HUES48 (cell line): ENCODE measurements at regions not wholly inside any gene's neighbourhood (a gene's known extent, or its start where the extent isn't known, plus 50 kb on each side); places are given as distances from the start of the nearest gene placed in this dataset.

Source experiments
- H3K27ac ChIP-seq: one replicate; pipeline ENCODE4 v1.7.0; 2013; ENCODE audit warnings: low read depth, low read length, inconsistent platforms
- H3K27me3 ChIP-seq: 2 replicates; pipeline ENCODE4 v1.6.1; 2013; ENCODE audit warnings: mild to moderate bottlenecking, low read length; ENCODE audit not compliant: control insufficient read depth, insufficient read depth
- H3K36me3 ChIP-seq: 2 replicates; pipeline ENCODE4 v1.6.1; 2013; ENCODE audit warnings: low read length; ENCODE audit not compliant: control insufficient read depth, insufficient read depth
- H3K4me1 ChIP-seq: 2 replicates; pipeline ENCODE4 v1.6.1; 2013; ENCODE audit warnings: mild to moderate bottlenecking, low read length; ENCODE audit not compliant: control insufficient read depth, insufficient read depth
- H3K4me3 ChIP-seq: 2 replicates; pipeline ENCODE4 v1.5.1; 2013; ENCODE audit warnings: mild to moderate bottlenecking, low read depth, low read length
- H3K9ac ChIP-seq: 2 replicates; pipeline ENCODE4 v1.6.1; 2013; ENCODE audit warnings: mild to moderate bottlenecking, low read depth, low read length, moderate library complexity
- H3K9me3 ChIP-seq: 2 replicates; pipeline ENCODE4 v1.6.1; 2013; ENCODE audit warnings: low read length; ENCODE audit not compliant: control insufficient read depth, insufficient read depth

DNA sequence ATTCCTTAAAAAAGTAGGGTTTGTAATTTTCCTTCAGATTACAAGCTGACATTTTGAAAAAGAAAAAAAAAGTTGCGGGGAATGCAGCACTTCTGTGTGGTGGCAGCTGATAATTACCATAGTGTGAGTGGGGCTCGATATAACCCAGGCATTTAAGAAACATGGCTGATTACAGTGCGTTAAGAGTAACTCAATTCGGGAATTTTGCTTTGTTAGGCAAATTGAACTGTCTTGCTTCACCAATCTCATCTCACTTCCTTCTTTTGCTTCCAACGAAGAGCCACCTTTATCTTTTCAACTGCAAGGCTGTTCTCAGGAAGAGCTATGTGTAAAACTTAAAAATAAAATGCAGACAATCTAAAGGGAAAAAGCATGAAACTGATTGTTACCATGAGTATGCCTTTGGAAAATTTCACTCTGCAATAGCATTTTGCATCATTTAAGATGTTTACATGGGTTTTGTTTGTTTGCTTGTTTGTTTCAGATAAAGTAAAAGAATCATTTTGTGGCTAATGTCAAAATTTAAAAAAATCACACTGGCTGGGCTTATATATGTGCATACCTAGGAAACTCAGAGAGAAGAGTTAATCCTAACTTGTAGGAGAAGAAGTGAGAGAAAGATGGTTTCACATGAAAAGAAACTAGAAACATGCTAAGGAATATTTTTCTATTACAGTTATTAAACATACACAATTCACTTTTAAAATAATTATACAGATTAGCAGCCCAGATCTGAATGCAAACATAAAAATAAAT is 295.9 kb upstream of the ATP2B1 start:
- H3K9ac ChIP-seq, result no peak overlapping the region
- H3K27me3 ChIP-seq, result no peaks in the 10 kb centered on the region
- H3K27ac ChIP-seq, result no peak overlapping the region
- H3K4me1 ChIP-seq, result peaks cover 17% of the 10 kb centered on the region; the same call in 1 of the 2 replicates
- no peaks in the 10 kb centered on the region for H3K9me3 ChIP-seq
- no peaks in the 10 kb centered on the region for H3K36me3 ChIP-seq
- H3K4me3 ChIP-seq, result no peak overlapping the region

DNA sequence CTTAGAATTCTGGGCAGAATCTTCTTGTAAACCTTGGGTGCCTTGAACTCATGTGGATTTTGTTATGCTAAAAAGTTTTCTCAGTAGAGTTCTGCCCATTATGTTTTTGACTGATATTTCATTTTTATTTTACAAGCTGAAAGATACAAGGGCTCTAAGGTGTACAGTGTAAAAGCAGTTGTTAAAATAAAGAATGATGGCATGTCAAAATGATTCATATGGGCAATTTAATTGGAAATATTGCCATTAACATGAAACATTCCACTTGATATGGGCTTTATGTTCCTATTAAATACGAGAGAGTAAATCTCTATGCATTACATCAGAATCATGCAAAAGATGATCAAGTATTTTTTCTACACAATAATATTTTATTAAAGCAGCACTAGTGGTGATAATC is 295.1 kb upstream of the ATP2B1 start:
- H3K4me1 ChIP-seq, result peaks cover 17% of the 10 kb centered on the region; the same call in 1 of the 2 replicates
- no peak overlapping the region for H3K4me3 ChIP-seq
- no peak overlapping the region for H3K27ac ChIP-seq
- no peaks in the 10 kb centered on the region for H3K36me3 ChIP-seq
- H3K9me3 ChIP-seq, result no peaks in the 10 kb centered on the region
- no peak overlapping the region for H3K9ac ChIP-seq
- no peaks in the 10 kb centered on the region for H3K27me3 ChIP-seq

DNA sequence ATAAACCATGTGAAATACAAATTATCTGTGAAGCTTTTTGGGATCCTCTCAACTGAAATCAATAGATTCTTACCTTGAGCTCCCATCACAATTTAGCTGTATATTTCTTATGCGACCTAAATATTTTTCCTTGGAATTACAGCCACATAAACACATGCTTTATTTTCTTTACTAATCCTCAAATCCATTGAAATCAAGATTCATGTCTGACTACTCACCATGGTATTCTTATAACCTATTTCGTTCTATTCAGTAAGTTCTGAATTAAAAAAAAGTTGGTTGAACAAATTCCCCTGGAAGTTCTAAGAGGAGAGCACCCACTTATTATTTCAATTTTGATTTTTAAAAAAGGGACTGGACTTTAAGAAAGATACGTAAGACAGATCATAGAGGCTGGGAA is 292.1 kb upstream of the ATP2B1 start:
- Histone ChIP-seq H3K9ac (no peak overlapping the region), H3K27ac (no peak overlapping the region), H3K4me1 (peaks cover 17% of the 10 kb centered on the region; the same call in 1 of the 2 replicates), H3K4me3 (no peak overlapping the region), H3K27me3 (no peaks in the 10 kb centered on the region), H3K36me3 (no peaks in the 10 kb centered on the region), H3K9me3 (no peaks in the 10 kb centered on the region)

DNA sequence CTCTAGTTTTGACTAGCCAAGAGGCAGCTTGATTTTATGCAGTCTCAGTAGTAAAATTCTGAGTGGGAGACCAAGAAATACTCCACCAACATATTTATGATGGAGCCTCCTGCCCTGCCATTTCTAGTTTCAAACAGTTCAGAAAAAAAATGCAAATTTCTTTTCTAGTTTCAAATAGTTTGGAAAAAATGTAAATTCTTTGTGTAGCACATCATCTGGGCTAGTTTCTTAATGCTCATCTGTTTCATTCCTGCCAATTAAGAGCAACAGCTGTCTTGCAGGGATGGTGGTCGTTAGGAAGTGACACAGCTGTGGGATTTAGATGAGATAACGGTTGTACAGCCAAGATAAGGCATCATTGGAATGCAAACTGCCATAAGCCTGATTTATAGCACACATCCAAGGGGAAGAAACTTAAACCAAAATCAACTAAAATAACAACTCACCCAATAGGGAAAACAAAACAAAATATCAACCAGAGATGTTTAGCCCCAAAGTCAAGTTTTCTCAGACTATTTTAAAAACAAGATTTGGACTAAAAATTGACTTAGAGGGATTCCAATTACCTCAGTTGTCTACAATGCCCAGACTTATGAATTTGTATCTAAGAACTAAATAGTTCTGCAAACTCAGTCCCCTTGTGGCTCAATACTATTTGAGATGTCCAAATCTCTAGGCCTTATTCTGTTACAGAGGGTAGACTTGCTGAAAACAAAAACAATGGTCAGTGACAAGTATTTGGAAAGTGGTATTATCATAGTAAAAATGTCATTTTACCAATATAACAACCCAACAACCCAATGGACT is 291.3 kb upstream of the ATP2B1 start:
- Histone ChIP-seq H3K9ac (no peak overlapping the region), H3K4me1 (peaks cover 17% of the 10 kb centered on the region; the same call in 1 of the 2 replicates), H3K9me3 (no peaks in the 10 kb centered on the region), H3K36me3 (no peaks in the 10 kb centered on the region), H3K4me3 (no peak overlapping the region), H3K27ac (no peak overlapping the region), H3K27me3 (no peaks in the 10 kb centered on the region)

DNA sequence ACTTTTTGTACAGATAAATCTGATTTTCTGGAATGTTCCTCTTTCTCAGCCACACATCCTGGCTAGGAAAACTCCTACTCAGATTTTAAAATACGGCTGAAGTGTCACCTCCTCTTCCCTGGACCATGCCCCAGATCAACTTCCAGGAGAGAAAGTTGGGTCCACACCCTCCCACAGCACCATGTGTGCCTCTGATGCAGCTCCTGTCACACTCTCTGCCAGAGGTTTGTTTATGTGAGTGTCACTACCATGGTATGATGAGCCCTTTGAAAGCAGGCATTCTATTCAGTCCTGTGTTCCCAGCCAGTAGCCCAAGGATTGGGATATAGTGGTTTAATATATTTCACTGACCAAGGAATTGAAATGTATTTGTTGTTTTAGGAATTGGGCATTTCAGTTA is 287.2 kb upstream of the ATP2B1 start:
- no peak overlapping the region for H3K27ac ChIP-seq
- H3K4me3 ChIP-seq, result no peak overlapping the region
- H3K9me3 ChIP-seq, result no peaks in the 10 kb centered on the region
- no peaks in the 10 kb centered on the region for H3K36me3 ChIP-seq
- H3K27me3 ChIP-seq, result no peaks in the 10 kb centered on the region
- H3K4me1 ChIP-seq, result no peaks in the 10 kb centered on the region; the same call in 1 of the 2 replicates
- no peak overlapping the region for H3K9ac ChIP-seq

DNA sequence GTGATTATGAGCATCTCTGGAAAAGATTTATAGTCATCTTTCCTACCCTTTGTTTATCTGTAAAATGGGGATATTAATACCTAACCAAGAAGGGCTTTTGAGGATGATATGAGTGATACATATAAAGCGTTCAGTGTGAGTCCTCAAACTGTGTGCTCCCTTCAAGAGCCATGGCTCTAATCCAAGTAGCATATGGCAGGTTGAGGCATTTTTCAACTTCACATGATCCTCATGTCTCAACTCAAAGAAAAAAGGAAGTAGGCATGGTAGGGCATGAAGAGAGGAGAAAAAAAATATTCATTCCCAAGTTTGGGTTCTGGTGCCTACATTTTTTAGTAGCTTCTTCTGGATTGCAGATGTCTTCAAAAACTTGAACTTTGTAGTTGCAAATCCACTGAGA is 286.3 kb upstream of the ATP2B1 start:
- Histone ChIP-seq H3K9me3 (no peaks in the 10 kb centered on the region), H3K27me3 (no peaks in the 10 kb centered on the region), H3K36me3 (no peaks in the 10 kb centered on the region), H3K9ac (no peak overlapping the region), H3K4me1 (no peaks in the 10 kb centered on the region; the same call in 1 of the 2 replicates), H3K4me3 (no peak overlapping the region), H3K27ac (no peak overlapping the region)

DNA sequence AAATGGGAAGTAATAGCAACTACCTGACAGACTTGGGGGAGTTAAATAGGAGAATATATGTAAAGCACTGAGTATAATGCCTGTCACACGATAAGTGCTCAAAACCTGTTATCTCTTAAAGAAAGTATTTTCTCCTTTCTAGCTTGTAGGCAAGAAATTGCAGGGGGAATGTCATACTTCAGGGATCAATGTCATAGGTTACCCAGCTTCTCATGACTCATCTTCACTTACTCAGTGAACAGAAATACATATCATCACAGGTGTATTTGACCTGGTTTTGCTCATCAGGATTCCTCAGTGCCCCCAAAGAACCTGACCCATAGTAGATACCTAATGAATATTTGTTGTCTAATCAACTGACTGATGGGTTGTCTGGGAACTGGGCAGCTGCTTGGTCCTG is 285.0 kb upstream of the ATP2B1 start:
- no peaks in the 10 kb centered on the region for H3K36me3 ChIP-seq
- H3K9ac ChIP-seq, result no peak overlapping the region
- H3K27ac ChIP-seq, result no peak overlapping the region
- H3K9me3 ChIP-seq, result no peaks in the 10 kb centered on the region
- H3K4me1 ChIP-seq, result no peaks in the 10 kb centered on the region; the same call in 1 of the 2 replicates
- no peak overlapping the region for H3K4me3 ChIP-seq
- H3K27me3 ChIP-seq, result no peaks in the 10 kb centered on the region

DNA sequence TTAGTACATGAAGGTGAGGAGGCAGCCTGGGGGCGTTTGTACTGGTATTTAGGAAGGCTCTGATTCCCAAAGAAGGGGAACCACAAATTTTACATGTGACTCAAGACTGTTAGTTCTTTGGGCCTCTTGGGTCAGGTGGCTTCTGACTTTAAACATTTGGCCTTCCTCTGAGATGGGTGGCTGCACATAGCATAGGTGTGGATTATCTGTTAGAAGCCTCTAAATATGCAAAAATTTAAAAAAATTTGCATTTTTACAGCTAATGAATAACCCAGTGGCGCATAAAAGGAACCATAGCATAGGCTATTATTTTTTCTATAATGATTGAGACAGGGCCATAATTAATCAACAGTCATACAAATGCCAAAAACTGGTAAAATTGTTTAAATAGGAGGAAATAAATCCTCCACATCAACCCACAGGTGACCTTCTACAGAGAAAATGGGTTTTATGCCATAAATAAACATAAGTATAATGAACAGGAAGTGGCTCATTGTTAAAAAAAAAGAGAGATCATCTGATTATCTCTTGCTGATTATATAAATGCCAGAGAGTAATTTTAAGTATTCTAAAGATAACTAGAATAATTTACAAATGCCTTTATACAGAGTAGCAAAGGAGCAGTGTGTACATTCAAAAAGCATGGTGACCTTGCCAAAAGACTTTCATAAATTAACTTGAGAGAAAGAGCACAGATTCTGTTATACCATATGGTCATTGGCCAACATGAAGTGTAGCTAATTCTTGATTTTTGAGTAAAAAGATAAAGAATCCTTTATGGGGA is 284.2 kb upstream of the ATP2B1 start:
- Histone ChIP-seq H3K27me3 (no peaks in the 10 kb centered on the region), H3K27ac (no peak overlapping the region), H3K4me3 (no peak overlapping the region), H3K9me3 (no peaks in the 10 kb centered on the region), H3K9ac (no peak overlapping the region), H3K36me3 (no peaks in the 10 kb centered on the region), H3K4me1 (no peaks in the 10 kb centered on the region; the same call in 1 of the 2 replicates)

DNA sequence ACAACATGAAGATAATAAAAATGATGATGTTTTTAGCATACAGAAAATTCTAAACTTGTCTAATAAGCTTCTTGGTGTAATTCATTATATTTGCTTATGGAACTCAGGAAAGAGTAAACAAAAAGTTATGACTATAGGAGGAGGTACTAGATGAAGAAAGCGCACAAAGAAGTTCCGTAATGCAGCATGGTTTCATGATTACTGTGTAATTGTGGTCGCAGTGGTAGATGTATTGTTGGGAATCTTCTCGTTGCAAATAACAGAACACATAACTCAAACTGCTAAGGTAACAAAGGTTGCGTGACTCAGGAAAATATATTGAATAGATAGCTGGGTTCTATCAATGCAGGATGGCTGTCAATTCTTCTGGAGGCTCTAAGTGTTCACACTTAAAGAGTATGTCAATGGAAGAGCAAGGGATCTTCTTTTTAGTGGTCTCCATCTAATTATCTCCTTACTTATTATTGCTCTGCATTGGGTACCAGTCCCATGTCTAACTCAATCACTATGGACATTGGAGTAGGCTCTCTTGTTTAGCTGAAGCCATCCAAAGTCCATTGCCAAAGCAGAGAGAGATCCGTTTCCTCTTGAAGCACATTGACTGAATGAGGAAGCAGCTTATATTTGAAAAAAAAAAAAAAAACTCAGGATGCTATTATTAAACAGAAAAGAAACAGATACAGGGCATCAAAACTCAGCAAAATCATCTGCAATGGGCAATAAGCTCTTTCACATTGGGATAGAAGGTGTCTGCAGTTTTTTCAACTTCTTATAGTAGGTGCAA is 283.4 kb upstream of the ATP2B1 start:
- Histone ChIP-seq H3K27ac (no peak overlapping the region), H3K9me3 (no peaks in the 10 kb centered on the region), H3K27me3 (no peaks in the 10 kb centered on the region), H3K36me3 (no peaks in the 10 kb centered on the region), H3K9ac (no peak overlapping the region), H3K4me3 (no peak overlapping the region), H3K4me1 (no peaks in the 10 kb centered on the region; the same call in 1 of the 2 replicates)

DNA sequence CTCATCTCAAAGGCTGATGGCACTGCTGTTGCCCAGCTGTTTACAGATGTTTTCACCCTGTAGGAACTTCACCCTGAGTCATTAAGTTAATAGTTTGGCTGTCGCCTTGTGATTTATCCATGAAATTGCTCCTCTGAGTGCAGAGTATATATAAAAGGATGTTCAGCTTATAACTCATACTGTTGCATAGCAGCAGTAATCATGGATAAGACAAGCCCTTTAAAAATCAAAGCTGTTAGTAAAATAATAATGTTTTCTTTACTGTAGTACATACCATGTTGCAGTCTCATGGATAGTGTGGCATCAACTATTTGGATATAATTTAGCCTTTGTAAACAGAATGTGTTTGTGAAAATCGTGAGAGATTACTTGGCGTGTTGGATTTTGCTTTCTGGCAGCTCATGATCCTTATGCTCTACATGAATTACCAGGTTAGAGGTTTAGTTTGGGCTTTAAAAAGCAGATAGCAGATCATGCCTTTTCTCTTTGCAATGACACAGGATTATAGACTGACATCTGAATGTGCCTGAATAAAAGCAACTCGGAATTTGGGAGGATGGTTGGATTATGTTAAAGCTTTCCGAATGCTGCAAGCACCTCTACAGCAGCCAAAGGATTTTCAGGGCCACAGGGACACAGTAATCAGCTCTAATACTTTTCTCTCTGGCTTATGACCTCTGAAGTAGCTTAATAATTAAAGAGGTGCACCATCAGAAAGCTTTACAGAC is 279.7 kb upstream of the ATP2B1 start:
- Histone ChIP-seq H3K36me3 (no peaks in the 10 kb centered on the region), H3K27me3 (no peaks in the 10 kb centered on the region), H3K9ac (no peak overlapping the region), H3K9me3 (no peaks in the 10 kb centered on the region), H3K27ac (no peak overlapping the region), H3K4me3 (no peak overlapping the region), H3K4me1 (no peaks in the 10 kb centered on the region; the same call in 1 of the 2 replicates)
